Astrocyte of the cerebellum (primary cell): ENCODE measurements at regions not wholly inside any gene's neighbourhood (a gene's known extent, or its start where the extent isn't known, plus 50 kb on each side); places are given as distances from the start of the nearest gene placed in this dataset.

Experiments used
- DNase-seq: peaks from one replicate; pipeline ENCODE4 v3.0.0-alpha.2; 2011; ENCODE audit warnings: low read depth
- H3K4me3 ChIP-seq: 2 replicates; pipeline ENCODE4 v1.5.1; 2011; ENCODE audit warnings: mild to moderate bottlenecking, low read depth, low read length, moderate library complexity
- in situ Hi-C: cut with HindIII; loops from 2 replicates; pipeline ENCODE4 v1.10.0; 2017; ENCODE audit warnings: low sequenced_read_pairs
- TF ChIP-seq, protein P1 (sequence below): IDR thresholded peaks from 2 replicates; pipeline ENCODE4 v1.5.1; 2012; ENCODE audit warnings: low read length, low read depth, moderate library complexity, mild to moderate bottlenecking; ENCODE audit errors: missing control alignments

DNA sequence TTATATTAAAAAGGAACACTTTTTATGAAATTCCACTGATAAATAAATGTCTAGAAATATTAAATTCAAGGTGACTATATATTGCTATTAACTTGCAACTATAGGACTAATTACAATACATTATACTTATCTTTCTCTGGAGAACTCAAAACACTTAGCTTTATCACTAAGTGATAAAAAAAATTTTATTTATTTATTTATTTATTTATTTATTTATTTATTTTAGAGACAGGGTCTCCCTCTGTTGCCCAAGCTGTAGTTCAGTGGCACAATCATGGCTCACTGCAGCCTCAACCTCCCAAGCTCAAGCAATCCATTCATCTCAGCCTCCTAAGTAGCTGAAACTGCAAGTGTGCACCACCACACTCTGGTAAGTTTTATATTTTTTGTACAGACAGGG is 451.1 kb downstream of the DSC3 start:
- DNase-seq = no peak
- in situ Hi-C loops = no loop called here
- TF ChIP-seq, protein P1, sequence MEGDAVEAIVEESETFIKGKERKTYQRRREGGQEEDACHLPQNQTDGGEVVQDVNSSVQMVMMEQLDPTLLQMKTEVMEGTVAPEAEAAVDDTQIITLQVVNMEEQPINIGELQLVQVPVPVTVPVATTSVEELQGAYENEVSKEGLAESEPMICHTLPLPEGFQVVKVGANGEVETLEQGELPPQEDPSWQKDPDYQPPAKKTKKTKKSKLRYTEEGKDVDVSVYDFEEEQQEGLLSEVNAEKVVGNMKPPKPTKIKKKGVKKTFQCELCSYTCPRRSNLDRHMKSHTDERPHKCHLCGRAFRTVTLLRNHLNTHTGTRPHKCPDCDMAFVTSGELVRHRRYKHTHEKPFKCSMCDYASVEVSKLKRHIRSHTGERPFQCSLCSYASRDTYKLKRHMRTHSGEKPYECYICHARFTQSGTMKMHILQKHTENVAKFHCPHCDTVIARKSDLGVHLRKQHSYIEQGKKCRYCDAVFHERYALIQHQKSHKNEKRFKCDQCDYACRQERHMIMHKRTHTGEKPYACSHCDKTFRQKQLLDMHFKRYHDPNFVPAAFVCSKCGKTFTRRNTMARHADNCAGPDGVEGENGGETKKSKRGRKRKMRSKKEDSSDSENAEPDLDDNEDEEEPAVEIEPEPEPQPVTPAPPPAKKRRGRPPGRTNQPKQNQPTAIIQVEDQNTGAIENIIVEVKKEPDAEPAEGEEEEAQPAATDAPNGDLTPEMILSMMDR = no peak
- H3K4me3 ChIP-seq = no peak overlapping the region

DNA sequence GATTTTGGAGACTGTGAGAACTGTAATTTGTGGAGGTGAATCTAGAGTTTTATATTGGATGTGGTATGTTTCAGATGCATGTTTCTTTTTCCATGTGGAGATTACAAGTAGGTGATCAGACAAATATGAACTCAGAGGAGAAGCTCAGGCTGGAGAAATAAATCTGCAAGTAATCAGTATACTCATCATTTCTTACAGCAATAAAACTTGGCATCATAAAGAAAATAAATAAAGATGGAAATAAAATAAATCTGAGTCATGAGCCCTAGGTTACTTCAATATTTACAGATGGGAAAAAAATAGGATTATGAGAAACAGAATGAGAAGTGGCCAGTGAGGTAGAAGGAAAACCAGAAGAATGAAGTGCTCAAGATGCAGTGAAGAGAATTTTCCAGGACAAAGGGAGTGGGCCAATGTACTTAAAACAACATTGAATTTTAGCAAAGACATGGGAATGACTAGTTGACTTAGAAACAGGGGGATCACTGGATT is 453.8 kb downstream of the DSC3 start:
- no peak overlapping the region for H3K4me3 ChIP-seq
- TF ChIP-seq, protein P1 = no peak
- no peak for DNase-seq
- in situ Hi-C loops = no loop called here

DNA sequence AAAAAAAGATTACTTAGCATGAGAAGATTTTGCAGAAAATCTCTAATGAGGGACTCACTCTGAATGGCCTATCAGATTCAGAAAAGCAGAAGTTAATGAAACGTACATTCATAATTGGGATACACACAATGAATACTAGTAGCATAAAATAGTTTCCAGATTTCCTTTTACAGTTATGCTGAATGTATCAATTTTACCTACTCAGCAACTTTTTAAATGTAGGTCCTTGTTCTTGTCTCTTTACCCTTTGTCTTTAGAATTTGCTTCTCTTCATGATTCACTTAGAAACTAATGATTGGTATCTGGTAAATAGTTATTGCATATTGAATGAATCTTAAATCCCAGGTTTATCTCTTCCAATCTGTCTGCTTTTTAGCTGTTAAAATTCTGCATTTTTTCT is 458.8 kb downstream of the DSC3 start:
- no peak overlapping the region for H3K4me3 ChIP-seq
- in situ Hi-C loops = no loop called here
- TF ChIP-seq, protein P1 = no peak
- DNase-seq = no peak

DNA sequence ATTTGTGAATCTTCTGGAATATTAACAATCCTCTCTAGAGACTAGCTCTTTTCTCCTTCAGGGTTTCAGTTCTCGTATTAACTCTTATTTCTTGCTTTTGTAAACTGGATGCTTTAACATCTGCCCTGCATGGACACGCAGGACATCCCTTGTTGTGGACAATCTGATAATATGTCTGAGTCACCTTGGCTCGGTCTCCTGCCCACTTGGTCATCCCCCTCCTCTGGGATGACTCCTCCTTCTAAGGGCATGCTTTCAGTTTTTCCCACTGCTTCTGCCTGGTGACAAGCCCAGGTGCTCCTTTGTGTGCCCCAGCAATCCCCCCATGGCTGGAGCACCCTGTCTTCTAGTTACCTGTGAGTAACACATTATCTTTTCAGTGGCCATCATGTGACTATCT is 460.5 kb downstream of the DSC3 start:
- in situ Hi-C loops = no loop called here
- no peak overlapping the region for H3K4me3 ChIP-seq
- TF ChIP-seq, protein P1 = no peak
- no peak for DNase-seq

DNA sequence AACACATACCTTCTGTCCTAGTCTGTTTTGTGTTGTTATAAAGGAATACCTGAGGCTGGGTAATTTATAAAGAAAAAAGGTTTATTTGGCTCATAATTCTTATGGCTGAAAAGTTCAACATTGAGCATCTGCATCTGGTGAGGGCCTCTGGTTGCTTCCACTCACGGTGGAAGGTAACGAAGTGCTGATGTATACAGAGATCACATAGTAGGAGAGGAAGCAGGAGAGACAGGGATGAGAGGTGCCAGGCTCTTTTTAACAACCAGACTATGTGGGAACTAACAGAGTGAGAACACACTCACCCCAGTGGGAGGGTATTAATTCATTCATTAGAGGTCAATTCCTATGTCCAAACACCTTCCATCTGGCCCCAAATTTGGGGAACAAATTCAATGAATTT is 463.8 kb downstream of the DSC3 start:
- in situ Hi-C loops = no loop called here
- DNase-seq = no peak
- no peak overlapping the region for H3K4me3 ChIP-seq
- TF ChIP-seq, protein P1 = no peak

DNA sequence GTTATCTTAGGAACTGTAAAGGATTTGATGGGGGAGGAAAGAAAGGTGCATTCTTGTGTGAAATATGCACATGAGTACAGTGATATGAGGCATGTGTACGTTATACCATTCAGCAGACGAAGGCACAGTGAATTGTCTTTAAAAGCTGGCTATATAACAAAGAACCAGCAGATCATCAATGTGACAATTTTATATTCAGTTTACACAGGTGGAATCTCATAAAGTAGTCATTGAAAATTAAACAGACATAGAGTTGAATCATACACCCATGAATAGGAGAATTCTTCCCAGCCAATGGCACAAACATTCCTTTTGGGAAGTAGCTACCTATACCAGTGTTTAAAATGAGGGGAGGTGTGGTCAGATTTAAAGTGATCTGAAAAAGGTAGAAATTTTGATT is 470.3 kb downstream of the DSC3 start:
- in situ Hi-C loops = no loop called here
- TF ChIP-seq, protein P1 = no peak
- no peak for DNase-seq
- no peak overlapping the region for H3K4me3 ChIP-seq

DNA sequence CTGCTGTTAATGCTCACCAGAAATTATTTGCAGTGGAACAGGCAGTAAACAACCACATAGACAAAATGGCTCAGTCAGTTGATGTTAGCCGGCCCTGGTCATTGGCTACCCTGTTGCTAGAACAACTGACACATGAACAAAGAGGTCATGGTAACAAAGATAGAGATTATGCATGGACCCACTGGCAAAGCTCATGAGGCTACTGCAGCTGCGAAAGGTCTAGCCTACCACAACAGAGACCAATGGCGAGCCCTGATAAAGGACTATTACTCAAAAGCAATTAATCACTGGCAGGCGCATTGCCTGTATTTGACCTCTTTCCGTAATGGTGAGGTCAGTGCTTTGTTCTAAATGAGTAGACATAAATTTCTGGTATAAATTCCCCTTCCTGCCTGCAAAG is 474.2 kb downstream of the DSC3 start:
- TF ChIP-seq, protein P1 = no peak
- H3K4me3 ChIP-seq = no peak overlapping the region
- no peak for DNase-seq
- in situ Hi-C loops = no loop called here
